OCI-LY1 (cell line): ENCODE measurements at regions not wholly inside any gene's neighbourhood (a gene's known extent, or its start where the extent isn't known, plus 50 kb on each side); places are given as distances from the start of the nearest gene placed in this dataset.

ENCODE experiments used
- H2AFZ ChIP-seq: fragments of 200-600 bp; sonication (generic), shearing (Covaris generic); 2 replicates; pipeline ENCODE4 v1.6.0; 2014; ENCODE audit warnings: antibody characterized with exemption, mild to moderate bottlenecking, low read length
- H3F3A ChIP-seq: fragments of 200-600 bp; sonication (generic), shearing (Covaris generic); 2 replicates; pipeline ENCODE4 v1.6.0; 2014; ENCODE audit warnings: mild to moderate bottlenecking, antibody characterized with exemption, low read length, moderate library complexity; ENCODE audit not compliant: insufficient read depth
- H3K27ac ChIP-seq: fragments of 200-600 bp; sonication (generic); 2 replicates; pipeline ENCODE4 v1.5.1; 2014; ENCODE audit warnings: low read length, mixed run types, mild to moderate bottlenecking, low read depth; ENCODE audit not compliant: poor library complexity, severe bottlenecking
- H3K27me3 ChIP-seq: fragments of 200-600 bp; sonication (generic); 2 replicates; pipeline ENCODE4 v1.6.0; 2014; ENCODE audit warnings: antibody characterized with exemption, mild to moderate bottlenecking, low read length, moderate library complexity; ENCODE audit not compliant: insufficient read depth
- H3K36me3 ChIP-seq: fragments of 200-600 bp; sonication (generic); 2 replicates; pipeline ENCODE4 v1.6.1; 2014; ENCODE audit warnings: mild to moderate bottlenecking, antibody characterized with exemption, low read length, moderate library complexity, mixed read lengths; ENCODE audit not compliant: insufficient read depth
- H3K4me1 ChIP-seq: fragments of 200-600 bp; sonication (generic); 2 replicates; pipeline ENCODE4 v1.5.1; 2014; ENCODE audit warnings: mild to moderate bottlenecking, low read length, moderate library complexity; ENCODE audit not compliant: insufficient read depth, severe bottlenecking
- H3K4me2 ChIP-seq: fragments of 200-600 bp; sonication (generic), shearing (Covaris generic); 2 replicates; pipeline ENCODE4 v1.6.1; 2014; ENCODE audit warnings: low read length
- H3K4me3 ChIP-seq: fragments of 200-600 bp; sonication (generic); 2 replicates; pipeline ENCODE4 v1.5.1; 2014; ENCODE audit warnings: low read length, low read depth, mild to moderate bottlenecking, mixed read lengths; ENCODE audit not compliant: poor library complexity, severe bottlenecking
- H3K79me2 ChIP-seq: fragments of 200-600 bp; shearing (Covaris generic); 2 replicates; pipeline ENCODE4 v1.6.1; 2016; ENCODE audit warnings: mixed run types, low read length, mixed read lengths; ENCODE audit not compliant: insufficient read depth
- H3K9ac ChIP-seq: fragments of 200-600 bp; sonication (generic), shearing (Covaris generic); 2 replicates; pipeline ENCODE4 v1.6.1; 2014; ENCODE audit warnings: mild to moderate bottlenecking, low read length, mixed read lengths
- H3K9me2 ChIP-seq: fragments of 200-600 bp; sonication (generic), shearing (Covaris generic); 2 replicates; pipeline ENCODE4 v1.6.1; 2014; ENCODE audit warnings: low read depth, mild to moderate bottlenecking, low read length, mixed read lengths
- H3K9me3 ChIP-seq: fragments of 200-600 bp; shearing (Covaris generic); 2 replicates; pipeline ENCODE4 v1.6.1; 2014; ENCODE audit warnings: low read length, mixed read lengths
- H4K20me1 ChIP-seq: fragments of 200-600 bp; sonication (generic), shearing (Covaris generic); 2 replicates; pipeline ENCODE4 v1.6.0; 2016; ENCODE audit warnings: mild to moderate bottlenecking, low read length; ENCODE audit not compliant: insufficient read depth
- CTCF ChIP-seq: fragments of 200-600 bp; sonication (generic), shearing (Covaris generic); IDR thresholded peaks from 2 replicates; pipeline ENCODE4 v1.5.1; 2017; ENCODE audit warnings: mild to moderate bottlenecking, antibody characterized with exemption, low read length, moderate library complexity, mixed read lengths
- EZH2 ChIP-seq: fragments of 200-600 bp; sonication (generic), shearing (Covaris generic); IDR thresholded peaks from 2 replicates; pipeline ENCODE4 v1.8.0; 2017; ENCODE audit warnings: borderline replicate concordance, mixed run types, mild to moderate bottlenecking, antibody characterized with exemption, low read length, moderate library complexity, mixed read lengths

GRCh38 chr3:42037318-42037945 lies 53.7 kb upstream of the TRAK1 start:
- H3K27me3 ChIP-seq = no peaks in the 10 kb centered on the region
- H4K20me1 ChIP-seq = no peaks in the 10 kb centered on the region
- H3K36me3 ChIP-seq = peaks cover 43% of the 10 kb centered on the region; the same call in 1 of the 2 replicates
- no peak overlapping the region for H3K4me2 ChIP-seq
- H2AFZ ChIP-seq = no peak overlapping the region
- H3K9me2 ChIP-seq = no peaks in the 10 kb centered on the region
- no peaks in the 10 kb centered on the region; the same call in 1 of the 2 replicates for H3F3A ChIP-seq
- TF ChIP-seq EZH2 (no peak), CTCF (no peak)
- peaks cover 86% of the 10 kb centered on the region for H3K79me2 ChIP-seq
- no peak overlapping the region for H3K4me3 ChIP-seq
- peak overlapping the region; percentile 34 for H3K27ac ChIP-seq
- H3K9me3 ChIP-seq = no peaks in the 10 kb centered on the region
- no peak overlapping the region for H3K9ac ChIP-seq
- H3K4me1 ChIP-seq = peaks cover 52% of the 10 kb centered on the region

GRCh38 chr3:42036483-42036823 lies 54.7 kb upstream of the TRAK1 start:
- Histone ChIP-seq H3F3A (no peaks in the 10 kb centered on the region; the same call in 1 of the 2 replicates), H2AFZ (no peak overlapping the region), H3K9me3 (no peaks in the 10 kb centered on the region), H3K4me1 (peaks cover 60% of the 10 kb centered on the region), H4K20me1 (no peaks in the 10 kb centered on the region), H3K9me2 (no peaks in the 10 kb centered on the region), H3K4me3 (no peak overlapping the region), H3K79me2 (peaks cover 86% of the 10 kb centered on the region), H3K36me3 (peaks cover 43% of the 10 kb centered on the region; the same call in 1 of the 2 replicates), H3K9ac (no peak overlapping the region), H3K27ac (peak overlapping the region; percentile 53), H3K4me2 (peak overlapping the region; percentile 16; the same call in 1 of the 2 replicates), H3K27me3 (no peaks in the 10 kb centered on the region)
- TF ChIP-seq EZH2 (no peak), CTCF (no peak)

- Histone ChIP-seq H3K4me2 (peak overlapping the region; percentile 16; the same call in 1 of the 2 replicates), H3F3A (no peaks in the 10 kb centered on the region; the same call in 1 of the 2 replicates), H3K9me2 (no peaks in the 10 kb centered on the region), H3K27me3 (no peaks in the 10 kb centered on the region), H3K36me3 (peaks cover 43% of the 10 kb centered on the region; the same call in 1 of the 2 replicates), H3K27ac (peak overlapping the region; percentile 53), H3K4me3 (no peak overlapping the region), H3K9ac (no peak overlapping the region; the same call in 1 of the 2 replicates), H3K79me2 (peaks cover 83% of the 10 kb centered on the region), H2AFZ (no peak overlapping the region), H3K9me3 (no peaks in the 10 kb centered on the region), H3K4me1 (peaks cover 65% of the 10 kb centered on the region), H4K20me1 (no peaks in the 10 kb centered on the region)
- TF ChIP-seq EZH2 = no peak
- TF ChIP-seq CTCF = no peak
These were observed 55.2 kb upstream of the TRAK1 start for GRCh38 chr3:42035816-42036482.
